GM21529 (cell line): ENCODE measurements at regions not wholly inside any gene's neighbourhood (a gene's known extent, or its start where the extent isn't known, plus 50 kb on each side); places are given as distances from the start of the nearest gene placed in this dataset.

Source experiments
- ATAC-seq: cut with Tn5 transposase; IDR thresholded peaks from one replicate; pipeline ENCODE4 v1.9.1; 2021; ENCODE audit not compliant: unreplicated experiment

DNA sequence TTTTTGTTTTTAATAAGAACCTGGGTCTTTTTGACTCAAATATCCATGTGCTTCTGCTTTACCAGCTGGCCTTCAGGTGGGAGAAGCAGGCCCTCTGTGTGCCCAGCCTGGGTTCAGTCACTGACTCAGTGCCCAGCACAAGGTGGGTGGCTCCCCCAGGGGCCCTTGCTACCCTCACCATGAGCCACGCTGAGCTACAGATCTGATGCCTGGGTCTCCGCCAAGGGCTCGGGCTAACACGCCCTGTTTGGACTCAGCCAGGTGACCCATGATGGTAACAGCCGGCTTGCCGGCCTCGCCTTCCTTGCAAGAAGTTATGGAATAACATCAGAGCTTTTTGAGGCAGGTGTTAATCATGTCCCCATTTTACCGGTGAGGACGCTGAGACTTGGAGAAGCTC is 109.5 kb upstream of the NLRP1 start:
- no peak for ATAC-seq

DNA sequence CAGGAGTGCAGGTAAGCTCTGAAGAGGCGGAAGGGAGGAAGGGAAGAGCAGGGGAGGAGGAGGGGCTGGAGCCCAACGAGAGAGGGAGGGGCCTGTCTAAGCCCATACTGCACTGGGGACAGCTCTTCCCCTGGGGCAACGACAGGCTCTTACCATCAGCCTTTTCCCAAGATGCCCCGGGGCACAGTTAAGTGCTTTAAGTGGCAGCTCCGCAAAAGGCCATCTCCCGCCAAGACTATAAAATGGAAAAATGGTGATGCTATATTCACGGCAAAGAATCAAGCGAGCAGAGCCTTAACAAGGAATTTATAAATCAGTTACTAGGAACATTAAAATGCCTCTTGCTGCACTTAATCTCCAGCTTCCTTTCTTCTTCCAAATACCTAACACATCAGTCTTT is 110.2 kb upstream of the NLRP1 start:
- no peak for ATAC-seq

DNA sequence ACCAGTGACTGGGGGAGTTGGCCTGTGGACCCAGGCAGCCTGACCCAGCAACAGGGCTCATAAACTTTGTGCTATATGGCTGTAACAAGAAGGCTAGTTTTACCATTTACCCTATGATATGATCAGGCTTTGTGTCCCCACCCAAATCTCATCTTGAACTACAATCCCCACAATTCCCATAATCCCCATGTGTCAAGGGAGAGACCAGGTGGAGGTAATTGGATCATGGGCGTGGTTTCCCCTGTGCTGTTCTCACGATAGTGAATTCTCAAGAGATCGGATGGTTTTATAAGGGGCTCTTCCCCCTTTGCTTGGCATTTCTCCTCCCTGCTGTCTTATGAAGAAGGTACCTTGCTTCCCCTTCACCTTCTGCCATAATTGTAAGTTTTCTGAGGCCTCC is 111.2 kb upstream of the NLRP1 start:
- no peak for ATAC-seq

DNA sequence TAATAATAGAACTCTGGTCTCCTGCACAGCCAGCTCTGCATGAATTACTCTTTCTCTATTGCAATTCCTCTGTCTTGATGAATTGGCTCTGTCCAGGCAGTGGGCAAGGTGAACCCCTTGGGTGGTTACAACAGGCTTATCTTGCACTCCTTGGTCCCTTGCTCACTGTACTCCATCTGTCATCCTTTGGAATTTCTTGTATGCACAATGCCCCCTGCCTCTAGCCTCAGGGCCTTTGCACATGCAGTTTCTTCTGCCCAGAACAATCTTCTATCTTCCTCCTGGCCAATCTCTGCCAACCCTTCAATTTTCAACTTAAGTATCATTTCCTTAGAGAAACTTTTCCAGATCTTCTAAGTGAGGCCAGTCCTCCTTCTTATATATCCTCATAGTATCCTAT is 114.7 kb upstream of the NLRP1 start:
- ATAC-seq = no peak

DNA sequence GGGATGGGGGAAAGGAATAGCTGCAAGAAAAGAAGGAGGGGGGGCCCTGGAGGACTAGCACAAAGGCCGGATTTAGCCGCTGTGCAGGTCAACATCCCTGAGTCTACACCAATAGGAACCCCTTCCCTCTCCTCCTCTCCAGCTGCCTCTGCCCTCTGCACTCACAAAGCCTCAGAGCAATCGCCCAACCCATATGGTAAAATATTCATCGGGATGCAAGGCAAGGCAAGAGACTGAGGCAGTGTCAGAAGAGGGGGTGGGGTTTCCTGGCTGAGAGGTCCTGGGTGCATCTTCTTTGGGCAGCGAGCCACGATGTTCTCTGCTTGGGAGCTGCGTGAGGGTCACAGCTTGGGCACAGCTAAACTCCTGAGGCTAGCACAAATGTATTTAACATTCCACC is 115.5 kb upstream of the NLRP1 start:
- no peak for ATAC-seq

DNA sequence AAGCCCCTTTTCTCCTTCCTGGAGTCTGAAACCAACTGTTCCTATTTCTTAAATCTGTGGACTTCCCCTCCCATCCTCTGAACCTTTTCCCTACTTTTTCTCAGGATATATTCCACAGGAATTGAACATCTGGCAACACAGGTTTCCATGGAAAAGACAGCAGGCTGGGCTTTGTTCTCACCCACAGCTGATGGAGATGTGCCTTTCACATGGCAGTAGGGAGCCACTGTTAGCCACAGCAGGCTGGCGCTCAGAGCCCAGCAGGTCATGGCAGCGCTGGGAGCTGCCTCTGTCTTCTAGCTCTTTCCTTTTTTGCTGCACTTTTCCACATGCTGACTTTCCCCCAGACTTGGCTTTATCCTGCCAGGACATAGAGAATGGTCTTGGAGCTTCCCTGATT is 116.4 kb upstream of the NLRP1 start:
- ATAC-seq = no peak

DNA sequence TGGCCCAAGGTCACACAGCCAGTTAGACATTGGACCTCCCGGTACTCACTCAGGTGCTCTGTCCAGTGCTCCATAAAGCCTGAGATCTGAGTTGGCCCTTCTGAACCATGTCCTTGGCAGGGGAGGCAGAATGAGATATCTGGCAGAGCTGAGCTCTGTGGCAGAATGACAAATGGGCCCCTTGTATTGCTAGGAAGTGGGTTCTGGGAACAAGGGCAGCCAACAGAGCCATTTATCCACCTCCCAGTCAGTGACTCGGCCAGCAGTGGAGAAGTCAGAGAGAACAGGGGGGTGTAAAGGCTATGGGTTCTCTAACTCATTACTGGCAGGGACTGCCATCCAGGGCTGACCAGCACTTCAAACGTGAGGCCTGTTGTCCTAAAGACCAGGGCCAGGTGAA is 117.1 kb upstream of the NLRP1 start:
- ATAC-seq = no peak

DNA sequence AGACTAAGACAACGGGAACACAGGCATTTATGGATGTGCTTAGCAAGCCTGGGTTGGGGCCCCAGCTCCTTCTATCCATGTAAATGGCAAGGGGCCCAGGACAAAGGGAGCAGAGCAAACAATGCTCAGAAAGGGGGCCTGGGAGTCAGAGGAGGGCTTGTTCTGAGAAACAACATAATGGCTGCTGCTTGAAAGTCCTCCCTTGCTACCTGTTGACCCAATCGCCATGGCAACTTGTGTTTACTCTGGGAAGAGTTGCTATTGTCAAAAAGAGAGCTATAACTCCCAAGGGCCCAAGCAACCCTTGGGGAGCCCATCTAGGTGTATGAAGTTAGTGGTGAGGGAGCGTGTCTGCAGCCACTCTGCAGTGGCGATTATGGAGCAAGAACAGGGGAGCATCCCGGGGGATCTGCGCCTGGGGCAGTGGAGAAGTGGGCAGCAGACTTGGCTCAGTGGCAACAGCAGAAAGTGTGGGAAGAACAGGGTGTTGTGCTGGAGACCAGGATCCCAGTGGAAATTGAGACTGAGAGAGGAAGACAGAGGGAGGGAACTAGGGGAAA is 118.7 kb upstream of the NLRP1 start:
- no peak for ATAC-seq

DNA sequence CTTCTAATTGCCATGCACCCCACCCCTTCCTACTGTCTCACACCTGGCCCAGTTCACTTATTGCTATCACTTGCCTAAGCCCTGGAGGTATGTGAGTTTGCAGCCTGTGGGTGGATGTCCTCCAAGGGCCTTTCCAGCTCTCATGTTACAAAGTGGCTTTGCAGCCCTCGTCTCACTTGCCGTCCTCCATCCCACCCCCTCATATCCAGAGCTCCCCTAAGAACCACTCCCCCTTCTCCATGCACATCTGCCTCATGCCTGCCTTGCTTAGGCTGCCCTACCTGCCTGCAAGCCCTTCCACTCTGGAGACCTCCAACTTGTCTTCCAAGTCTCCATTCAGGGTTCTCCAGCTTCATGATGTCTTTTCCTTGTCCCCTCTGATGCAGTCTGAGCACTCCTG is 119.4 kb upstream of the NLRP1 start:
- ATAC-seq = no peak

DNA sequence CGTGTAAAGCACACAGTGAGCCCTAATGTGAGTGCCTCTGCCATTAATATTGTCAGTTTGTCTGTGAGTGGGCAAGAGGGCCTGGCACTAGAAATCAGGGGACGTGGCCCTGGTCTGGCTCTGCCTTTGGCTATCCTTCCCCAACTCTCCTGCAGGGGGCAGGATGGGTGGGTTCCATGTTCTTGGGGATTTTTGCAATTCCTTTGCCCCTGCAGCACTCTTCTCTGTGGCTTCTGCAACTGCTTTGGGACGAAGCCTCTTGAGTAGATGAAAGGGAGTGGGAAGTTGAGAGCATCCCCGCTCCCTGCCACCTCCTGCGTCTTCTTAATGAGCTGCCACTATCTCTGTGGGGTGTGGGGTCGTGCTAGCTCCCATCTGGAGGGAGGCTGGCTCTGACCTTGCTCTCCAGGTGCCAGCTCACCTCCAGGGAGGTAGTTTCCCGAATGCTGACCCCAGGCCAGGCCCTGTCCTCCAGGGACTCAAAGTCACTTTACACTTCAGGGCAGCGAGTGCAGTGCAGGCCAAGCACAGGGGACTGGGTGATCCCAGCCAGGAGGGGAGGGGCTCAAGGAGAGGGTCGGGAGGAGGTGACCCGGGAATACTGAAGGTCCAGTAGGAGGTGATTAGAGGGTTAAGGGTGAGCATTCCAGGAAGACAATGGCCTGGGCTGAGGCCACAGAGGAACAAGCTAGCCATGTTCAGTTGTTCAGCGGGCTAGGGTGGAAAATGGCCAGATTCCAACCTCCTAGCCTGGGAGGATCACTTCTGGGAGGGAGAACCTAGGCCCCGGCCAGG is 121.0 kb upstream of the NLRP1 start:
- no peak for ATAC-seq

DNA sequence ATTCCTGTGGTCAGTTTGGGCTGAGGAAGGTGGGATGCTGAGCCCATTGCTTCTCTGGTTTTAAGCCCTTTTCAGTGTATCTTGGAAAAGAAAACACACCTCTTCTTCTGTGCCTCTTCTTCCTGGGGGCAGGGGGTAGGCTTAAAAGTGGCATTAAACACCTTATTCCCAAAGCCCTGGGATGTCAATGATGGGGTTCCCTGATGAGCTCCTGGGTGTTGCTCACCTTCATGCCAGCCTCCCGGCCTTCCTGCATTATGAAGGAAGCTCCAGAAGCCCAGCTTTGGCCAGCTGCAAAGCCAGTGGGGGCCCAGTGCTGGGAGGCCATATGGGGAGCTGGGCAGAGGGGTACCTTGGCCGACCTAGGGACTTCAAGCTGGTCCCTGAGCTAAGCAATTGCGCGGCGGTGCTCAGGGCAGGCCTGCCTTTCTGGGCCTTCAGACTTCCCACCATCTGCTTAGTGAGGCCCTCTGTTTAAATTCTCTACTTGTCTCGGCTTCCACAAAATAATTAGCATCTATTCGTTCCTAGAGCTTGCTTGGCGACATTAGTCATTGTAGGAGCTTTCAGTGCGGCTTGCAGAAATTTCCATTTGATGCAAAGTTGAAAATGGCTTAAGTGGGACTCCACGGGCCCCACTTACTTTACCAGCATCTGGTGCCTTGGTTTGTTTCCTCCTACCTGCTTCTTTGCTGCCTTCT is 121.7 kb upstream of the NLRP1 start:
- ATAC-seq = no peak

DNA sequence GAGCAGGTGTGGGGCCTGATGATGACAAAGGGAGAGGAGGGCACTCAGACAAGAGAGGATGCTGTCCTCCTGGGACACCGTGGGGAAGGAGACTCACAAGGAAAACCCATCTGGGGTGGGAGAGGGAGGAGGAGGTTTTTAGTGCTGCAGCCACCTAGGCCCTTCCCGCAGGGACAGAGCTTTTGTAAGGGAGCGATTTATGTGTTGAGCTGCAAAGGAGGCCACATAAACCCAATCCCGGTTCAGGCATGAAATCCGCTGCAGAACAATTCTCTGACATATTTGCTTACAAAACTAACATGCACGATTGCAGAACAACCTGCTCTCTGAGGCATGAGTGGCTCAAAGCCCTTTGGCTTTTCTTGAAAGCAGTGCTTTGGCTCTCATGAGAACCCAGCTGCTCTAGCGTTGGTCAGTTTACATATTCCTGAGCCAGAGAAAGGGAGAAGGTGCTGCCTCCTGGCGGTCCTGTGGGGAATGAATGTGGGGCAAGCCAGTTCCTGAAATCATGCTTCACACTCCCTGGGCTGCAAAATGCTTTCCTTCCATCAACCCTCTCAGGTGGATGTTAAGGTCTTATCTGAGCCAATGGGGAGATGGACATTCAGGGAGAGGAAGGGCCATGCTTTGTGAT is 122.4 kb upstream of the NLRP1 start:
- no peak for ATAC-seq

DNA sequence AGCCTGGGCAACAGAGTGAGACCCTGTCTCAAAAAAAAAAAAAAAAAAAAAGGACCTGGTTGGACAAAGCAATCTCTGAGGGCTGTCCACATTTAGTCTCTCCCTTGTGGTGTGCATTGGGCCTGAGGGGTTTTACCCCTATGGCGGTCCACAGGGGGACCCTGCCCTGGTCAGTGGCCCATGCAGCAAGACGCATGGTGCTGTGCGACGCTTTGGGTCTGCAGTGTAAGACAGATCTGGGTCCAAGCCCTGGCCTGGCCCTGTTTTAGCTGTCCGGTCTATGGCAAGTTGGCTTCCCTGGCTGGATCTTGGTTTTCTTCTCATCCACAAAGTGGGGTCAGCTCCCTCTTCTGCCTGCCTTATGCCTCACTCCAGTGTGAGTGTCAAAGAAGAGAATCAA is 123.2 kb upstream of the NLRP1 start:
- no peak for ATAC-seq

DNA sequence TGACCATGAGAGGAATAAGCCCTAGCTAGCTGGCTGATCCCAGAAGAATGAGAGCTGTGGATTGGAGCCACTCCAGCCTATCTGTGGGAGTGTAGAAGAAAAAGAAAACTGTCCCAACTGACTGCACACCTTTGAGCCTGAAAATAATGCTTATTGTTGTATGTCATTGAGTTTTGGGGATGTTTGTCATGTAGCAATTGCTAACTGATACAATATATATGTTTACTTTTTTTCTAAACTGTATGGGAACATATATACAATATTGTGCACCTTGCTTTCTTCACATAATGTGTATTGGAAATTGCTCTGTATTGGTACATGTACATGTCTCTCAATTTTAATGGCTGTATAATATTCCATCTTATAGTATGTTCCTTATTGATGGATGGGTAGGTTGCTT is 124.0 kb upstream of the NLRP1 start:
- ATAC-seq = no peak

DNA sequence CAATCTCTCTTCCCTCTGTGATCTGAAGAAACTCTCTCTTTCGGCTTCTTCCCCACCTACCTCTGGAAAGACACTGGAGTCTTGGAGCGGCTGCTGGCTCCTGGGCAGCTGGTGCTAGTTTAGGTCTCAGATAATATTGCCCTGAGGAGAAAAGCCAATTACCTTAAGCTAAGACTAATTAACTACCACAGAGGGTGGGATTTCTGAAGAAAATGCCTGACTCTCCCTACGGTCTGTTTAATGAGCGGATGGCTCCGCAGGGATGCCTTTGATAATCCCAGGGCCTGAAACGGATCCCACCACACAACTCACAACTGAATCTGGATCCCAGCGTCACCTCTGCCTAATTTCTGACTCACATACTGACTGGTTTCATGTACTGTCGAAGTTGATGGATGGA is 127.0 kb upstream of the NLRP1 start:
- no peak for ATAC-seq

DNA sequence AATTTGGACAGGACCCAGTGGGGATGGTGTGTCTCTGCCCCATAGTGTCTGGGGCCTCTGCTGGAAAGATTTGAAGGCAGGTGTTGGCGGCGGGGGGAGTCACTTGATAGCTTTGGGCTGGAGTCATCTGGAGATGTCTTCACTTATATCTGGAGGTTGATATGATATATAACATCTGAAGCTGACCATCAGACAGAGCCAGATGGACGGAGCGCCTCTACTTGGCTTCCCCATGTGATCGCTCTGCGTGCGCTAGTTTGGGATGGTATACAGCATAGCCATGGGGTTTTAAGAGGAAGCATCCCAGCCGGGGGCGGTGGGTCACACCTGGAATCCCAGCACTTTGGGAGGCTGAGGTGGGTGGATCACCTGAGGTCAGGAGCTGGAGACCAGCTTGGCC is 130.7 kb upstream of the NLRP1 start:
- no peak for ATAC-seq

DNA sequence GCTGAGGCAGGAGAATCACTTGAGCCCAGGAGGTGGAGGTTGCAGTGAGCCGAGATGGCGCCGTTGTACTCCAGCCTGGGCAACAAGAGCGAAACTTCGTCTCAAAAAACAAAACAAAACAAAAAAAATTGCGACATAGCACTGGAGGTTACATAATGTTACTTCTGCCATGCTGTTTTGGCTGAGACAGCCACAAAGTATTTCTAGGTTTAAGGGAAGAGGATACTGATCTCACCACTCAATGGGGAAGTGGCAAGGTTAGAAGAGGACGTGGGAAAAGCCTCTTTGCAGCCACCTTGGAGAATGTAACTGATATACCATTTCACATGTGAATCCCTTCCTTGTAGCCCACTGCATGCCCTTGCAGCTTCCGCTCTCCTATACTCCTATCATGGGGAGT is 131.2 kb upstream of the NLRP1 start:
- ATAC-seq = no peak

DNA sequence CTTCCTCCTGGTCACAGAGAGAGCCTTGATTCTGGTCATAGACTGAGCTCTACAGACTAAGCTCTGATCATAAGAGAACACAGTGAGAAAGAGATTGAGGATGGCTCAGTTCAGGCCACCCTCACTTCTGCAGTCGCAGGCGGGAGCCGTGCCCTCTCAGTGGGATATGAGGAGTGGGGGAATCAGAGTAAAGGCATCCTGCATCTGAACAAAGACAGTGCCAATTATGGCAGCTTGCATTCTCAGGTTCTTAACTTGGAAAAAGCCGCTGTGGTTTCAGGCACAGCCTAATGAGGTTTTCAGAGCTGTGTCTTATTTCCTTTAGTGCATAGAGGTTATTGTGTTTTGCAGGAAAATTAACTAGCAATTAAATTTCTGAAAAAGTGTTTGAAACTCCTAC is 134.4 kb upstream of the NLRP1 start:
- no peak for ATAC-seq

DNA sequence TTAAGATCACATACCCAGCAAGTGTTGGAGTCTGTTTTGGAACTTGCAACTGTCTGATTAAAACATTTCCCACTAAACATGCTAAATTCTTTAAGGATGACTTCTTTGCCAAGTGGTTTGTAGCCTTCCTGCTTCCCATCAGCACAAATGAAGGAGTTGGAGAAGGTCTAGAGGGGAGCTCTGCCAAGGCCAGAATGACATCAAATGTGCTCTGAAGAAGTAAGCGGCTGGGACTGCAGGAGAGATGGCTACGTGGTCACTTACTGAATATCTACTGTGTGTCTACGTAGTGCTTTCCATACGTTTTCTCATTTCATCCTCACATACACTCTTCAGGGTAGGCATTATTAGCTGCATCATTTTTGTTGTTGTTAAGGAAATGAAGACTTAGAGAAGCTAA is 135.7 kb upstream of the NLRP1 start:
- no peak for ATAC-seq

DNA sequence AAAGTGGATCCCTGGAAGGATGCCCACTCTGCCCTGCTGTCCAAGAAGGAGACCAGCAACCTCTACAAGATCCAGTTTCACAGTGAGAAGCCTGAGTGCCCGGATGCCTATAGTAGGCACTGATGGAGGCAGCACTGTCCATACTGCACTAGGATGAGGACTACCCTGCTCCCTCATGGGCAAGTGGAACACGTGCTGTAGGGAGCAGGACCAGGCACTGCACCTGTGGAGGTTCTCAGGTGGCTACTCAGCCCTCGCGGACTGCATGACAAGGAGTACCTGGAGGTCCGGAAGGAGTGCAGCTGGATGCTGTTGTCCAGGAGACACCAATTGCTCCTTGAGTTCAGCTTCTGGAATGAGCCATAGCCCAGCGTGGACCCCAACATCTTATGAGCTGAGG is 146.1 kb upstream of the NLRP1 start:
- no peak for ATAC-seq

DNA sequence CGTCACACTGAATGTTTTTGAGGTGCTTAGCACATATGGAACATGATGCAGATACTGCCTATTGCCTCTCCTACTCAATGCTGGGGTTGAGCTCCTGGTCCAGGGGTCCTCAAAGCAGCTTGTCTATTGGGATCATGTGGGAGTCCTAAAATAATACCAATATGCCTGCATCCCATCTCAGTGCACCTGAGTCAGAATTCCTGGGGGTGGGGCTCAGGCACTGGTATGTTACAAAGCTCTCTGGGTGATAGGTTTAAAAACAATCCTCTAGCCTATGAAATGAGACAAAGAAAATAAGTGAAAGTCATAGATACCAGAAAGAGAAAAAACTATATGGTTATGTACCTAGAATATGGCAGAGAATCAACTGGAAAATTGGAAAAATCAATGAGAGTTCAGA is 156.6 kb upstream of the NLRP1 start:
- no peak for ATAC-seq

DNA sequence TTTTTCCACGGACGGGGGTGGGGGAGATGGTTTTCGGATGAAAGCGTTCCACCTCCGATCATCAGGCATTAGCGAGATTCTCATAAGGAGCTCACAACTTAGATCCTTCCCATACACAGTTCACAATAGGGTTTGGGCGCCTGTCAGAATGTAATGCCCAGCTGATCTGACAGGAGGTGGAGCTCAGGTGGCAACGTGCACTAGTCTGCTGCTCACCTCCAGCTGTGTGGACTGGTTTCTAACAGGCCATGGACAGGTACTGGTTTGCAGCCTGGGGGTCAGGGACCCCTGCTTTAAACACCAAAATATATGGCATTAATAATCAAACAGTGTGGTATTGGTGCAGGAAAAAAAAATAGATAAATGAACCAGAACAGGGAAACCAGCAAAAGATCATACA is 157.5 kb upstream of the NLRP1 start:
- ATAC-seq = no peak
